SIG-M5 treated with dmso at 0.1 percent for 504 hours (cell line): ENCODE measurements at regions not wholly inside any gene's neighbourhood (a gene's known extent, or its start where the extent isn't known, plus 50 kb on each side); places are given as distances from the start of the nearest gene placed in this dataset.
"Not testable (repeated sequence)": the region's sequence is repeated elsewhere in the genome, so short reads cannot be mapped to it uniquely, and the experiment has no call there.

Experiments used
- DNase-seq: peaks from one replicate; lab custom pipeline; 2025; ENCODE audit not compliant: unreplicated experiment; lab: John Stamatoyannopoulos, UW

DNA sequence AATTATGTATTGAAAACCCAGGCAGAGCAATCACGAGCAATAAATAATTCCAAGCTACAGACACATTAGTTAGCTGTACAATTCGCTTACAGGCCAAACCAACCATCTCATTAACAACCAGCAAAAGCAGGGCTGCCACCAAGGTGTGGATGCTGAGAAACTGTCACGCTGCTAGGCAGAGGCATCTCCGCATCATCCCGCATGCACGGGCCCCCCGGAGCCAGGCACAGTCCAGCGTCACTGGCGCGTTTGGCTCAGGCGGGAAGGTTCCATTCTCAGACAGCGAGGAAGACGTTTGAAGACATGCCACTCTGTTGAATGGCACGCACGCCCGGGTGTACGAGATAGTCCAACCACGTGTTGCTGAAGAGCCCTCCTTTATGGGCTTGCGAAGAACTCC, 184.0 kb downstream of the OLFM1 start:
- DNase-seq = no peak

DNA sequence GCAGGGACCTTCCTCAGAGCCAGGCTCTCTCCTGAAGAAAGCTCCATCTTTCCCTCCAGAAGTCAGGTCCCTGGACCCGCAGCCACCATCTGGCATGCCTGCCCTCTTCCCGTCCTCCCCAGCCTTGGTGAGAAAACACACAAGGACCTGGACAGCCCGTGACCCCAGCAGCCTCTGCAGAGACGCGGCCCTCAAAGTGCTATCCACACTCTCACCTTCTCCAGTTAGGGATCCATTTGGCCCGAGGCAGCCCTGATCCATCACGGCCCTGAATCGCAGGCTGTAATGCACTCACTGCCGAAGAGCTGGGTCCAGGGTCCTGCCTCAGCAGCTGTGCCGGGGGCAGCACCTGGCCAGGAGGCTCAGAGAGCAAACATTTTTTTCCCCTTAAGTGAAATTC, 185.1 kb downstream of the OLFM1 start:
- no peak for DNase-seq

DNA sequence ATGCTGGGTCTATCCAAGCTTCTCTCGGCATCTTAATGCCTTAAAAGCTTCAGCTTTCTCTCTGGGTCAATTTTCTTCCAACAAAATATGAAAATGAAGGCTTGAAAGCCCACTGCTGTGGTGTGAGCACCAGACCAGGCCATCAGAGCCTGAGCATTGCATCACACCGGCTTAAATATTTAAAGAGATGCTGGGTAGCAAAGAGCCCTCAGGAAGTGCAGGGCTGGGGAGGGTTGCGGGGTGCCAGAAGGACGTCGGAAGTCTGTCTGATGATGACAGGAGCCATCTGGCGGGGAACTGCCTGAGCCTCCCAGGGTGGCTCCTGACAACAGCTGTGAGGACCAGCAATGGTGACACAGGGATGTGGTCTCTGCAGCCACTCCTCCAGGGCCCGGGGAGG, 185.5 kb downstream of the OLFM1 start:
- DNase-seq = no peak

DNA sequence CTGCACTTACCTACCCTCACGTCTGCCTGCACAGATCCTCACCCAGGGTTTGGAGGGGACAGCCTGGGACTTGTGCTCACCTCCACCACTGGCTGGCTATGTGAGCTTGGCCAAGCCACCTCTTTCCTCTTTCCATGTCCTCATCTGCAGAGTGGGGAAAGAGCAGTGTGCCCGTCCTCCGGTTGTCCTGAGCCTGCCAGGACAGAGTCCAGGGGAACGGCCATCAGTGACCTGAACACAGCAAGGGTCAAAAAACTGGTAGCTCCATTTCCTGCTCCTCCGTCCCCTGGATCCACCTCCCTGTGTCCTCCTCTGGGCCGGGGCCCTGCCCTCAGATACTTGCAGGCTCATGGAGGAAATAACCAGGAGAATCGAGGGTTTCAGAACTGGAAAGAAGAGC, 187.7 kb downstream of the OLFM1 start:
- DNase-seq = no peak

DNA sequence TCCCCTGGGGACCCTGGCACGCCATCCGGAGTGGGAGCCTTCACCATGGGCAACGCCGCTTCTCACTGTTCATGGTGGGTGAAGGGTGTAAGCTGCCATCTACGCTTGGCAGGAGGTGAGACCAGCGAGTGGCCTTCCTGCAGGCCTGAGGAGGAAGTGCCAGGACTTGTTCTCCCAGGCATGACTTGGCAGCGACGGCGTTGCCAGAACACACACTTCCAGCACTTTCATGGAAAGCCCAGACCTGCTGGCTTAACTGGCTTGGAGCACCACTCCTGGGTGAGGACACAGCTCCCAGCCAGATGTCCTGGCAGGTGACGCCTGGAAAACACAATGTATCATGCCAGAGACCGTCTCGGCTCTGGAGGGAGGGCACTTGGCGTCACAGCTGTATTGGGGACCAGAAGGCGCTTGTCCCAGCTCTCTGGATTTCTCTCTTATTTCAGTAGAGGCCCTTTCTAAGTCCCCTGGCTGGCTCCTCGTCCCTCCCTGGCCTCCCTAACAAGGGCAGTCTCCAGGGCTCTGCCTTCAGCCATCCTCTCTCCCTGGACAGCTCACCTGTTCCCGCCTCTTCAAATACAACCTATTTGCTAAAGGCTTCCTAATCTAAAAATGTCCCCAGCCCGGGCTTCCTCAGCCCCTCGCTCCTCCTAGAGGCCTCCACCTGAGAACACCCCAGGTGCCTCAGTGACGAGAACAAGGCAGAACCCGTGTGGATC, 188.3 kb downstream of the OLFM1 start:
- no peak for DNase-seq

DNA sequence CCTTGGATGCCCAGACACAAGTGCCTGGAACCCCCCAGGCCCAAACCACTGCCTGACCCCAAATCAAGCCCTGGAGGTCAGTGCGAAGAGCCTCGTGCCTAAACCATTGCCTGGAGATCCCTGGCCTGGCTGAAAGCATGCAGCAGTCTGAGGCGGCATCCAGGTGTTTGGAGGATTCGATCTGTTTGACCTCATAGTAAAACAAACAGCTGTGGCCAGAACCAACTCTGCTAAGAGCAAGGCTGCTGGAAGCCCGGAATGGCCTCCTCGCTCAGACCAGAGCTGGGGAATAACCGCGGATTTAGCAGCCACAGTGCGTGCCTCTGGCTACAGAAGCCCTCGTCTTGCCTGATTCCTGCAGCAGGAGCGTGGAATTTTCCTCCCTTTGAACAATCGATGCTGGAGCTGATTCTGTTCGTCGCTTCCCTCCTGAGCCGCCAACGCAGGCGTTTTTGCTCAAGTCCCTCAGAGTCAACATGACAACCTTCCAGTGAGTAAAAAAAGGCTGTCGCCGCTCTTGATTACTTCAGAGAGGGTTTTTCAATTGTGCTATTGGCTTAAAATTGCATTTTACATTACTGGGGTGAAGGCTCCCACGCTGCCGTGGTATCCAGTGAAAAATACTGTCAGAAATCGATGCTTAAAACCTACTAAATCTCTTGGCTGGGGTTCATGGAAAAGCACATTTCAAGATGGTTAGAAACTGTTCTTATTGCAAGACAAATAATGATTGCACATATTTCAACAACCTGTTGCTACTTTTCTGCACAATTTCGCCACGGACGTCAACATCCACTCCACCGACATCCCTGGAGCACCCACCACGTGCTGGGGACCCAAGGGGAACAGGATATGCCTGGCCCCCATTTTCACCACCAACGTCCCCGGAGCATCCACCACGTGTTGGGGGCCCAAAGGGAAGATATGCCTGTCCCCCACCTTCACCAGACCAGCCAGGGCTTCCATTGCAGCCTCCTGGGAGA, 190.0 kb downstream of the OLFM1 start:
- no peak for DNase-seq

DNA sequence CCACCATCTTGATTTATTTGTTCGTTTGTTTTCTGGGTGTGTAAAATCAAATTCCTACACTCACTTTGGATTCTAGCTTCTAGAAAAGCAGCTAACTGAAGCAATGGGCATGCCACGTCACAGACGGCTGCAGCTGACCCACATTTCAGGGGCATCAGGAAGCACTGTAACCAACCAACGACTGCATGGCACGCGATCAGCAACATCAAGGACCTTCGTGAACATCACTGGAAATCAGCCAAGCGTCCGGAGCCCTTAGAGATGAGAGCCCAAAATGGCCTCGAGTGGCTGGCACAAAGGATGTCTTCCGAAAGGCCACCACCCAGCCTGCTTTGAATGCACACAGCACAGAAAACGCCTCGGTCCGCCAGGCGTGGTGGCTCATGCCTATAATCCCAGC, 191.1 kb downstream of the OLFM1 start:
- no peak for DNase-seq

DNA sequence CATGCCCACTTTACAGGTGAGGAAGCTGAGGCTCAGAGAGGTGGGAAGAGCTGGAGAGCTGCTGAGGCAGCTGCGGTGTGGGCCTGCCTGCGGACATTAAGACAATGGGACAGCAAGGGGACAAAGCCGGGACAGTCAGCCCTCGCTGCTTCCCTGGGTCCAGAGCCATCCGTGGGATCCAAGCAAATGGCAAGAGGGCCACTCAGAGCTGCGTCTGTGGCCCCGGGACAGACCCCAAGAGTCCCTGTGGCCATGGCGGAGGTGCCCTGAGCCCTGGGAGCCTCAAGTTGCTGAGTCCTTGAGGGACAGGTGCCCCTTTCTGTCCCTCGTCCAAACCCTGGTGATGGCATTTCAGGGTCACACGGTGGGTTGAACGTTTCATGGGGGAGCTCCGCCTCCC, 191.9 kb downstream of the OLFM1 start:
- no peak for DNase-seq

DNA sequence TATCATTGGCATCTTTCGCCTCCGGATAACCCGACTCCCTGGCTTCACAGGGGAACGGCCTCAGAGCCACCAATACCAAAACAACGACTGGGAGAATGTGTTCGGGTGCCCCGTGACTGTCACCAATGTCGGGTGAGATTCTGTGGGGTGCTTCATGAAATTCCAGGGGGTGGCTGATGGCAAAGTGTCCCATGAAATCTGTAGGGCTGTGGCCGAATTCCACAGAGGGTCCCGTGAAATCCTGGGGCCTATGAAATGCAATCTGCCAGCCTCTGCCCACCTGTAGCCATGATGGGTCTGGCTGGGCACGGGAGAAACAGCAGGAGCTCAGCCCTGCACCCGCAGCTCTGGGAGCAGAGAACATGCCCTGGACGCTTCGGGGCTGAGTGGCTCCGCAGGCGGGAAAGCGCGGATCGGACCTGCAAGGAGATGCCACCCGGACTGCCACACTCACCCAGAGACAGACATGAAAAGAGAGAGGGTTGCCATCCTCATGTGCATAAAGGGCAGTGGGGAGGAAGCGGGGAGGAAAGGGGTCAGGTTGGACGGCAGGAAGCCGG, 192.4 kb downstream of the OLFM1 start:
- no peak for DNase-seq

DNA sequence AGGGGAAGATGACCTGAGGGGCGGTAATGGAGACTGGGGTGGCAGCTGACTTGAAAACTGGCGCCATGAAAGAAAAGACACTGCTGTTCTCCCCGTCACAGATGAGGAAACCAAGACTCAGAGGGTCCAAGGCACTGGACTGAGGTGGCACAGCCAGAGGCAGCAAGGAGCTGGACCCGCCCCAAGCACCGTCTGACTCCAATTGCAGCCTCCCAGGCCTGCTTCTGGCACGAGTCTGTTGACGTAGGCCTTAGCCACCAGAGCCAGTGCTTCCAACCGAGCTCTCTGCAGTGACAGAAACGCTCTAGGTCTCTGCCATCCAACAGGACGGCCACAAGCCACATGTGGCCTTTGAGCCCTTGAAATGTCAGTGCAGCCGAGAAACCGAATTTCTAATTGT, 193.2 kb downstream of the OLFM1 start:
- DNase-seq = no peak

DNA sequence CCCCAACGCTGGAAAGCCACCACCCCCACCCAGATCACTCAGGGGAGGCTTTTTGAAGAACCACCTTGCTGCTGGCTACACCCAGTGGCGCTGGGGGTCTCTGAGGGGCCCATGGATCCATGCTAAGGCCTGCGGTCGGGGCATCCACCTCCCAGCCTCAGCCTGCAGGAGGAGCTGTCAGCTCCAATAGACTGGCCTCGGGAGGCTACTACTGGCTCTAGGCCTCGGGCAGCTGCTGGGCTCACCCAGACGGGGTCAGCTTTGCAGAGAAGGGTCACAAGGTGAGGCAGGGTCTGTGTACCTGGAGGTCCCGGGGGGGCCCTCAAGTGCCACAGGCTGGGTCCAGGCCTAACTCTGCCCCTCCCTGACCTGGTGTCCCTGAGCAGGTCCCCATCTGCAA, 193.7 kb downstream of the OLFM1 start:
- DNase-seq = no peak

DNA sequence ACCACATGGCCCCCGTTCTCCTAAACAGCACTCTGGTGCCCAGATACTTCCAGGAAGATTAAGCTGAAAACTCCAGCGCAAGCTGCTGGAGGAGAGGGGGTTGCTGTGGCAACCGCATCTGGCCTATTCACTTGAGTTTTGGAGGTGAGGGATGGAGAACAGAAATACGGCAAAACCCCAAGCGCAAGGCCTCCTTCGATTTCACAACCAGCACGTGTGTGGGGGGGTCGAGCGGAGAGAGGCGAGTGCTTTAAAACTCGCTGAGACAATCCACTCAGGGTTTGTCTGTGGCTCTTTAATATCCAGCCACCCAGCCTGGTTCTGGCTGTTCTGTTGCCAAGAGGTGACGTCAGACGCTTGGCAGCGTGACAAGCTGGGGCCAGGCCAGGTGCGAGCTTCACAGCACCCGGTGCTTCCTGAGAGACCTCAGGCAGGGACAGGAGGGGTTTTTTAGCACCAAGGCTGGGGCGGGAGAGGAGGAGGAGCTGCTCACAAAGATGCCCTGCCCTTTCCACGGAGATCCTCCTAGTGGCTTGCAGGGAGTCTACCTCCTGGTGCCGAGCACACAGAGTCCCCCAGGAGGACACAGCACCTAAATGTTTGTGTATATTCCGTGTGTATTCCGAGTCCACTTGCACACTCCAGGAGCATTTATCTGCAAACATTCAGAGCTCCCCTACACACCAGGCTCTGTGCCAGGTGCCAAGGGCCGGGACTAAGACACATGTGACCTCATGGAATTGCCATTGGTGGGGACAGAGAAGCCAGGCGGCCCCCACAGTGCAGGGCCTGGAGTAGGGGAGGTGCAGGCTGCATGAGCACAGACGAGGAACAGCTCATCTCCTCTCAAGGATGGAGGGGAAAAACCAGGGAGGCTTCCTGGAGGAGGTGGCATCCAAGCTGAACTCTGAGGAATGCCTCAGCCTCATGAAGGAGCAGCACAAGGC, 194.6 kb downstream of the OLFM1 start:
- no peak for DNase-seq

DNA sequence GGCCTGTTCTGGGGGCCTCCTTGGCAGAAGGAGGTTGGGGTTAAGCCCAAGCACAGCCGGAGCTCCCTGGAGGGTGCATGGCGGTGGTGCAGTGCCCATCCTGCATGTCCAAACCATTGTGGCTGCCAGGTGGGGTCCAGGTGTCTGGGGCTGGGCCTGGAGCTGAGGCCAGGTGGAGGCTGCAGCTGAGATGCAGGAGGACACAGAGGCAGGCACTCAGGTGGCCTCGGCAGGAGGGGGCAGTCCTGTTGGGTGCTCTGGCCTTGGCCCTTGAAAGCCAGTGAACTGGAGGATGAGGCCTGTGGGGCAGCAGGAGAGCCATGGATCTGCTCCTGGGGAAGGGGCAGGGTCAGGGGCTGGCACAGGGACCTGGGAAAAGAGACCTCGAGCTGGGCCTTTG, 195.3 kb downstream of the OLFM1 start:
- no peak for DNase-seq

DNA sequence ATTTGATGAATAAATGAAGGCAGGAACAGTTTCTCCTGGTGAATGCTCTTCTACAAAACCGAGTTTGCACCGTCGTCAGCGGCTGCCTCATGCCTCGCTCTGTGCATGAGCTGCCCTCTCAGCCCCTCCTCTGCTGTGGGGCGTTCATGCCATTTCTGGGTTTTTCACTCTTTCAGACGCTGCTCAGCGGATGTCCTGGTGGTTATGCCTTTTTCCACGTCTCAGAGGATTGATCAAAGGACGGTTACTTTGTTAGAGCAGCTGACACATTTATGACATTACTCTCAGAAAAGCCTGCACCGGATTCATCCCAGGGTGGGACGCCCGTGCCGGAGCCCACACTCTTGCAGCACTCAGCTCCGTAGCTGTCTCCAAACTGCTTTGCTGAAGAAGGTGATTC, 195.9 kb upstream of the PPP1R26 start:
- DNase-seq = no peak

DNA sequence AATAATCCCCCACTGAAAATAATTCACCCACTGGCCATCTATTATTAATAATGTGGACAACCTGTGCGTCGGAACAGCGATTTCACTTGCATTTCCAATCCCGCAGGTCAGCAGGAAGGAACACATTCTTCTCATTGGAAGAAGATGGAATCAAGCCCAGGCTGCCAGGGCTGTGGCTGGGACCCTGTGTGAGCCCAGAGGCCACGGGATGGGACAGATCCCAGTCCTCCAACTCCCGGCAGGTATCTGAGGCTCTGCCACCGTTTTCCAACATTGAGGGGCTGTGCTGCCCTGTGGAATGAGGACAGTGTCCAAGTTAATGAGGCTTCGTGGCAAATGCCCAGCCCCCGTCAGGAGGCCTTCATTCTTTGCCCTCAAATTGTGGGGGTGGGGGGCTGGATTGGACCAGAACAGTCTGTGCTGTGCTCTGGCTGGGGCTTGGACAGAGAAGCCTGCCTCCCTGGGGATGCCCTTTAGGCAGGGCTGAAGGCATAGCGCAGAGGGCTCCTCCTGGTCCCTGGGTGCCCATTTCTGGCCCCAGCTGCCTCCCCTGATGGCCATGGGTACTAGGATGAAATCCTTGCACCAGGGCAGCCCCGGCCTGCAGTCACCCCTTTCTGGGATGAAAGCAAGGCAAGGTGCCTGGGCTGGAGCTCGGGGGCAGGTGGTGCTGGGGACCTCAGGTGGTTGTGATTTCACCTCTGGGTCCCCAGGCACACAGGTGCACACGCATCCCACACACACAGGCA, 195.0 kb upstream of the PPP1R26 start:
- DNase-seq = no peak

DNA sequence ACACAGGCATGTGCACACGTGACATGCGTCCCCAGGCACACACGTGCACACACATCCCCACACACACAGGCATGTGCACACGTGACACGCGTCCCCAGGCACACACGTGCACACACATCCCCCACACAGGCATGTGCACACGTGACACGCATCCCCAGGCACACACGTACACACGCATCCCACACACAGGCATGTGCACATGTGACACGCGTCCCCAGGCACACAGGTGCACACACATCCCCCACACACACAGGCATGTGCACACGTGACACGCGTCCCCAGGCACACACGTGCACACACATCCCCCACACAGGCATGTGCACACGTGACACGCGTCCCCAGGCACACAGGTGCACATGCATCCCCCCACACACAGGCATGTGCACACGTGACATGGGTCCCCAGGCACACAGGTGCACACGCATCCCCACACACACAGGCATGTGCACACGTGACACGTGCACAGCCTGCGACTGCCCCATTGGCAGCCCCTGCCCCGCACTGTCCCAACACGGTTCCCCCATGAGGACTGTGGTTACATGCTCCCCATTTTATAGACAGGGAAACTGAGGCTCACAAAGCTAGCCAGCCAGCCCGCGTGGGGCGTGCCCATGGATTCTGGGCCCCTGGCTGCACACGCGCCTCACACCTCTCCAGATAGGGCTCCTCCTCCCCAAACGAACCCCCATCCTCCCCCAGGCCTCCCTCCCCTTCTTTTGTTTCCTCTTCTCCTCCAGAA, 193.2 kb upstream of the PPP1R26 start:
- DNase-seq = not testable (repeated sequence)

DNA sequence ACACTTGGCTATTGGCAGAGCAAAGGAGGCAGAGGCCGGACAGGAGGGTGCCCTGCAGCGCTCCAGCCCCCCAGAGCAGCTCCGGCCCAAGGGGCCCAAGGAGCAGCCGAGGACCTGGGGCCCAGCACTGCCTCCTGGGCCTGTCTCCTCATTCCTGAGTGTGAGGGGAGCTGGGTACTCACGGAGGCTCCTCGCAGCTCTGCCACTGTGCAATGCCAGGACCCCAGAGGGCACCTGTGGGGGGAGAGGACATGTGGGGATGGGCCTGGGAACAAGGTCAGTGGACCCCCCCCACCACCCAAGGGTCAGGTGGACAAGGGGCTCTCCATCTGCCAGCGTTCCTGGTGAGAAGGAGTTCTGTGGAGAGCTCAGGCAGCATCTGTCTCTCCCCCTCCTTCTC, 192.6 kb upstream of the PPP1R26 start:
- no peak for DNase-seq

DNA sequence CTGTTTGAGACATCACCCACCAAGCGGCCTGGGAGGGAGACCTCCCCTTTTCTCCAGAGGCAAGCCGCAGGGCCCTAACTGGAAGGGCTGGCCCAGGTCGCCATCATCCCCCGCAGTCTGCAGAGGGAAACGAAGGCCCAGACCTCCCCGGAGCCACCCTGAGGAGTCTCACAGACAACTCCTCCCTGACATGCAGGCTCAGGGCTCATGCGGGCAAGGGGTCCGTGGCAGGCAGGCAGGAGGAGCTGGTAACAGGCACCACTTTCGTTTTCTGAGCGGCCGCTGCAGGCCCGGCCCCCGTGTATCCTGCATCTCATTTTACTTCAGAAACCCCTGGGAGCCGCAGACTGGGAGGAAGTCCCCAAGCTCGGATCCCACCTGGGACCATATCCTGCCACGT, 192.0 kb upstream of the PPP1R26 start:
- no peak for DNase-seq

DNA sequence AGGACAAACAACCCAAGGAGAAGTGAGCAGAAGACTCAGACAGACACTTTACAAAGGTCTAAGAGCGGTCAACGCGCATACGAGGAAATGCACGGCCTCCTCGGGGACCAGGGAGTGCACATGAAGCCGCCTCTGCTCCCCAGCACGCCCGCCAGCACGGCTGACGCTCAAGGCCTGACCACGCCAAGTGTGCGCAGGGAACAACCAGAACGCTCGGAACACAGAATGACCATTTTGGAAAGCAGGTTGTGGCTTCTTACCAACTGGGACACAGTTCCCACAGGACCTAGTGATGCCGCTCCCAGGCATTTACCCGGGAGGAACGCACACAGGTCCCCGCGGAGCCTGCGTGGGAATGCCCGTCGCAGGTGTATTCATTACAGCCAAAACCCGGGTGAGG, 191.5 kb upstream of the PPP1R26 start:
- DNase-seq = no peak

DNA sequence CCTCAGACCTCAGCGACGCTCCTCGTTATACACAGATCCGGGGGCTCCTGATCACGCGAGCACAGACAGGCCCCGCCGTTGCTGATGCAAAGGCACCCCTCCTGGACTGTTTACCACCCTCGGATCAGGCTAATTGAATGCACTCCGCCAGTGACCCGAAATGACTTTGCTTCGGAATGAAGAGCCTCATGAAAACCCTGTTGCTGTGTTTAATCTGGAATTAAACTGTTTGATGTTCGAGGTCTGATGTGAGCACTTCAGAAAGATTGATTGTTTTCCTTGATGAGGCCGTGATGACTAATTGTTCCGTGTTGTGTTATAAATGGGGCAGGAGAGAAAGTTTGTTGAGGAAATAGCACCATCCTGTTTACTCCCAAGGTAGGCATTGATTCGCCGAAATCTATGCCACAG, 190.5 kb upstream of the PPP1R26 start:
- no peak for DNase-seq
